HG03139 (cell line): ENCODE measurements at regions not wholly inside any gene's neighbourhood (a gene's known extent, or its start where the extent isn't known, plus 50 kb on each side); places are given as distances from the start of the nearest gene placed in this dataset.
"Not testable (repeated sequence)": the region's sequence is repeated elsewhere in the genome, so short reads cannot be mapped to it uniquely, and the experiment has no call there.

Experiments used
- ATAC-seq: cut with Tn5 transposase; IDR thresholded peaks from one replicate; pipeline ENCODE4 v1.9.1; 2021; ENCODE audit not compliant: unreplicated experiment

- no peak for ATAC-seq
Measured at GRCh38 chr14:81738946-81739659, 205.4 kb upstream of the SEL1L start.

GRCh38 chr14:81743605-81744004 lies 210.0 kb upstream of the SEL1L start:
- no peak for ATAC-seq

- no peak for ATAC-seq
Measured at GRCh38 chr14:81751198-81751597, 217.5 kb upstream of the SEL1L start.

- no peak for ATAC-seq
Measured at GRCh38 chr14:81759541-81759940, 225.9 kb upstream of the SEL1L start.

GRCh38 chr14:81765651-81766275 lies 232.1 kb upstream of the SEL1L start:
- ATAC-seq, result no peak

- ATAC-seq, result no peak
Measured at GRCh38 chr14:81766321-81766915, 232.8 kb upstream of the SEL1L start.

GRCh38 chr14:81767266-81767995 lies 233.8 kb upstream of the SEL1L start:
- no peak for ATAC-seq

- ATAC-seq, result no peak
Measured at GRCh38 chr14:81771651-81772275, 238.1 kb upstream of the SEL1L start.

GRCh38 chr14:81772381-81772780 lies 238.7 kb upstream of the SEL1L start:
- ATAC-seq, result no peak

GRCh38 chr14:81776531-81776930 lies 242.9 kb upstream of the SEL1L start:
- ATAC-seq, result no peak

GRCh38 chr14:81781798-81782197 lies 248.1 kb upstream of the SEL1L start:
- not testable (repeated sequence) for ATAC-seq

- ATAC-seq, result no peak
Measured at GRCh38 chr14:81784084-81784483, 250.4 kb upstream of the SEL1L start.

- ATAC-seq, result no peak
Measured at GRCh38 chr14:81797315-81797714, 263.7 kb upstream of the SEL1L start.

GRCh38 chr14:81801921-81802320 lies 268.3 kb upstream of the SEL1L start:
- ATAC-seq, result no peak

- no peak for ATAC-seq
Measured at GRCh38 chr14:81802341-81802740, 268.7 kb upstream of the SEL1L start.

- ATAC-seq, result no peak
Measured at GRCh38 chr14:81805785-81806184, 272.1 kb upstream of the SEL1L start.

GRCh38 chr14:81811705-81812269 lies 278.1 kb upstream of the SEL1L start:
- no peak for ATAC-seq

GRCh38 chr14:81818271-81818670 lies 284.6 kb upstream of the SEL1L start:
- ATAC-seq, result no peak

- ATAC-seq, result no peak
Measured at GRCh38 chr14:81819344-81819743, 285.7 kb upstream of the SEL1L start.

GRCh38 chr14:81819910-81820309 lies 286.3 kb upstream of the SEL1L start:
- no peak for ATAC-seq

GRCh38 chr14:81826081-81826480 lies 292.4 kb upstream of the SEL1L start:
- ATAC-seq, result no peak
